HG03354 (cell line): ENCODE measurements at regions not wholly inside any gene's neighbourhood (a gene's known extent, or its start where the extent isn't known, plus 50 kb on each side); places are given as distances from the start of the nearest gene placed in this dataset.
"Not testable (repeated sequence)": the region's sequence is repeated elsewhere in the genome, so short reads cannot be mapped to it uniquely, and the experiment has no call there.

Source experiments
- ATAC-seq: cut with Tn5 transposase; IDR thresholded peaks from one replicate; pipeline ENCODE4 v1.9.1; 2021; ENCODE audit warnings: mild to moderate bottlenecking; ENCODE audit not compliant: unreplicated experiment, poor library complexity, severe bottlenecking

GRCh38 chr6:169981969-169982368, 230.5 kb downstream of the ERMARD start:
- ATAC-seq = no peak

- ATAC-seq = no peak
Measured at GRCh38 chr6:169981568-169981967, 230.1 kb downstream of the ERMARD start.

GRCh38 chr6:169980826-169981450, 229.5 kb downstream of the ERMARD start:
- no peak for ATAC-seq

GRCh38 chr6:169979873-169980432, 228.5 kb downstream of the ERMARD start:
- no peak for ATAC-seq

GRCh38 chr6:169978615-169979161, 227.3 kb downstream of the ERMARD start:
- ATAC-seq = no peak

GRCh38 chr6:169977434-169978265, 226.2 kb downstream of the ERMARD start:
- ATAC-seq = no peak

GRCh38 chr6:169976301-169977081, 225.1 kb downstream of the ERMARD start:
- no peak for ATAC-seq

GRCh38 chr6:169975701-169976100, 224.3 kb downstream of the ERMARD start:
- no peak for ATAC-seq

- ATAC-seq = no peak
Measured at GRCh38 chr6:169975286-169975685, 223.9 kb downstream of the ERMARD start.

GRCh38 chr6:169974663-169975062, 223.2 kb downstream of the ERMARD start:
- ATAC-seq = no peak

GRCh38 chr6:169973588-169974467, 222.4 kb downstream of the ERMARD start:
- not testable (repeated sequence) for ATAC-seq

- no peak for ATAC-seq
Measured at GRCh38 chr6:169972736-169973135, 221.3 kb downstream of the ERMARD start.

GRCh38 chr6:169972101-169972651, 220.8 kb downstream of the ERMARD start:
- ATAC-seq = no peak

- ATAC-seq = no peak
Measured at GRCh38 chr6:169971081-169971861, 219.8 kb downstream of the ERMARD start.

- ATAC-seq = no peak
Measured at GRCh38 chr6:169970306-169970988, 219.0 kb downstream of the ERMARD start.

GRCh38 chr6:169969372-169970099, 218.1 kb downstream of the ERMARD start:
- no peak for ATAC-seq
